IPS-18c (cell line): ENCODE measurements at regions not wholly inside any gene's neighbourhood (a gene's known extent, or its start where the extent isn't known, plus 50 kb on each side); places are given as distances from the start of the nearest gene placed in this dataset.

ENCODE experiments used
- H3K4me3 ChIP-seq: 2 replicates; pipeline ENCODE4 v1.7.0; 2013; ENCODE audit warnings: low read depth, mild to moderate bottlenecking, low read length, moderate library complexity; ENCODE audit not compliant: insufficient read depth
- H3K9me3 ChIP-seq: one replicate; pipeline ENCODE4 v1.6.1; 2013; ENCODE audit warnings: mild to moderate bottlenecking, low read length, moderate library complexity; ENCODE audit not compliant: control insufficient read depth, insufficient read depth

DNA sequence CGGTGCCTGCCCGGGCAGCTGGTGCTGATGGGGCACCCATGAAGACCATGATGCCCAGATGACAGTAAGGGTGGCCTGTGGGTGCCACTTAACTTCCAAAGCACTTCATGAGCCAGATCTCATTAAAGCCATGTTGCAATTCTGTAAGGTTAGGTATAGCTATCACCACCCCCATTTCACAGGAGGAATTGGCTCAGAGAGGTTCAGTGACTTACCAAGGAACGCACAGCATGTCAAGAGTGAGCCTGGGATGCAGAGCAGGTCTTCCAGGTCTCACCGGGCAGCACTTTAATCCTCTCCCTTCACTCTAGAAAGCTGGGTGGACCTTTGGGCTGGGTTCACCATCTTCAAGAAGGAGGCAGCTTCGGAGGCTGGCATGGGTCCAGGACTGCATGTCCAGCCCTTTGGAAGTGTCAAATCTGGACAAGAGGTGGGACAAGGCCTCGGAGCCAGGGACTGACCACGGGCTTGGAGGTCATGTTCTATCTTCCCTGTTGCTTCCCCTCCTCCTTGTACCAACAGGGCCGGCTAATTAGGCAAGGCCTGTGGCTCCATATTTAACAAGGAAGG, 189.8 kb downstream of the URI1 start:
- Histone ChIP-seq H3K9me3 (peaks cover 2% of the 10 kb centered on the region), H3K4me3 (no peak overlapping the region)

GRCh38 chr19:30132343-30133075, 190.5 kb downstream of the URI1 start:
- H3K4me3 ChIP-seq = no peak overlapping the region
- peaks cover 2% of the 10 kb centered on the region for H3K9me3 ChIP-seq

GRCh38 chr19:30133803-30134202, 191.8 kb downstream of the URI1 start:
- Histone ChIP-seq H3K4me3 (no peak overlapping the region), H3K9me3 (peaks cover 2% of the 10 kb centered on the region)

DNA sequence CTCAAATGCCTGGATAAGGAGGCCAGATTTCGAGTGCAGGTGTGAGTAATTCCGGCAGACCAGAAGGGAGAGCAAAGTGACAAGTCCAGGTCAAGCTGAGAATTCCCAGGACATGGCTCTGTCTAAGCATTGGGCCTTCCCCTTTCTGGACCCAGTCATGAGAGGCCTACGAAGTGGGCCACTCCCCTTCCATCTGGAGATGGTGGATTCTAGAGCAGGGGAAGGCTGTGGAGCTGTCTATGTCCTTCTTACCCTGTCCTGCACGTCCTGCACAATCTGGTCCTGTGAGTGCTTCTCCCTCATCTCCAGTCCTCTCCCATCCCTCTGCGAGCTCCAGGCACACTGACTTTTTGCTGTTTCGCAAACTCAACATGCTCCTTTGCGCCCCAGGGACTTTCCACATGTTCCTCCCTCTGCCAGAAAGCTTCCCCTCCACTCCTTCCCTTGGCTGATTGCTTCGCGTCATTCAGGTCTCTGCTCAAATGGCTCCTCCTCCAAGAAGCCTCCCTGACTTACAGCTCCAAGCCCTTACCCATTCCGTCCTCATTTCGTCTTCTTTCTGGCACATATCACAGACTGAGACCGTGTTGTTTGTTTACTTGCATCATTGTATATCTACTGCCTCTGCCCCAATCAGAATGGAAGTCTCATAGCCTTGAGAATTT, 193.2 kb downstream of the URI1 start:
- no peak overlapping the region for H3K4me3 ChIP-seq
- peaks cover 2% of the 10 kb centered on the region for H3K9me3 ChIP-seq

DNA sequence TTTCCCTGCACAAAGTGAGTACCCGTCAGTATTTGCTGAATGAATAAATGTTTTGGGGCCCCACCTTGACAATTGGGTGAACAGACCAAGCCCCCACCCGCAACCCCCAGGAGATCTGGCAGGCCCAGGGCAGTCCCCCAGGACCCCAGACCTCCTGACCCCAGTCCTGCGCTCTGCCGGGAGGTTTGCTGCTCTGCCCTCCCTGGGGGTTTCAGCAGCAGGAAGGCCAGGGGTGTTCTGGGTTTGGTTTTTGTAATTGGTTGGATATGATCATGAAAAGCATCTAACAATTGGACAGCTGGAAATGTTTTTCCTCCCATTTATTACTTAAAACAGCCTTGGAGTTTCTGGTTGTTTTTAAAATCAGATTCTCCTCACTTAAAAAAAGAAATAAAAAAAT, 193.8 kb downstream of the URI1 start:
- Histone ChIP-seq H3K4me3 (no peak overlapping the region), H3K9me3 (peaks cover 2% of the 10 kb centered on the region)

GRCh38 chr19:30136611-30137195, 194.7 kb downstream of the URI1 start:
- Histone ChIP-seq H3K4me3 (no peak overlapping the region), H3K9me3 (peaks cover 2% of the 10 kb centered on the region)

GRCh38 chr19:30137747-30138146, 195.7 kb downstream of the URI1 start:
- Histone ChIP-seq H3K9me3 (peaks cover 2% of the 10 kb centered on the region), H3K4me3 (no peak overlapping the region)

DNA sequence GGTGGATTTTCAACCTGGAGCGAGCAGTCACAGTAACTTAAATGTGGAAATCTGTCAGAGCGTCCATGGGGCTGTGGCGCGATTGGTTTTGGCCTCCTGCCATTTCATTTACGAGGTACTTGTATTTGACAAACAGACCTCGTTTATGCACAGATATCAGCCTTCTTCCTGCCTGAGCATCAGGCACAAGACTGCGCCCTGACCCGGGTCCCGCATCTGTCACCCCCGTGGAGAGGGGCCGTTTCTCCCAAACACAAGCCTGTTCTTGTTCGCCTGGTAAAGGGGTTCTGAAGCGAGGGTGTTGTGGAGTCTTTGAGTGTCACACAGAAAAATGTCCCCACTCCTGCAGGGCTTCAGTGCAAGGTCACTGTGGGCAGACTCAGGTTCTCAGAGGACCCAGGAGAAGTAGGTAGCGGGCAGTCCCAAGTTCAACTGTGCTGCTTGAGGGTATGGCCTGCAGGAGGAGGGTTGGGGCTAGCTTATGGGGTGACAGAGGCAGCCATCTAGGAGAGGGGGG, 202.3 kb downstream of the URI1 start:
- H3K4me3 ChIP-seq = no peak overlapping the region
- H3K9me3 ChIP-seq = no peaks in the 10 kb centered on the region

GRCh38 chr19:30144802-30145201, 202.8 kb downstream of the URI1 start:
- H3K9me3 ChIP-seq = no peaks in the 10 kb centered on the region
- no peak overlapping the region for H3K4me3 ChIP-seq

GRCh38 chr19:30145467-30145866, 203.4 kb downstream of the URI1 start:
- no peaks in the 10 kb centered on the region for H3K9me3 ChIP-seq
- no peak overlapping the region for H3K4me3 ChIP-seq

DNA sequence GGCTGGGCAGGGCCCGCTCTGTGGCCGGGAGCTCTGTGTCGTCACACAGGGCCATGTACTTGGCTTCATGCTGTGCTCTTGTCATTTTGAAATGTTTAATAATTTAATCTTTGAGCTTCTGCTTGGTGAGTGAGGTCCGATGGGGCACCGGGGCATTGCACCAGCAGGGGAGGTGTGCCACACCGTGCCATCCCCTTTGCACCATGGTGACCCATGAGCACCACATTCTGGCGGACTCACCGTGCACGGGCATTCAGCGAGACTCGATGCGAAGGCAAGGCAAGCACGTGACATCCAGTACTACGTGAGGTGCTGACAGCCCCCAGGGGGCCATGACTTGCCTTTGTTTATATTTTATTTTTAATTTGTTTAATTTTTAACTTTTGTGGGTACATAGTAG, 204.3 kb downstream of the URI1 start:
- H3K9me3 ChIP-seq = no peaks in the 10 kb centered on the region
- H3K4me3 ChIP-seq = no peak overlapping the region

- Histone ChIP-seq H3K9me3 (no peaks in the 10 kb centered on the region), H3K4me3 (no peak overlapping the region)
These were observed 206.2 kb downstream of the URI1 start for GRCh38 chr19:30148039-30148790.

- Histone ChIP-seq H3K9me3 (no peaks in the 10 kb centered on the region), H3K4me3 (no peak overlapping the region)
These were observed 206.8 kb downstream of the URI1 start for GRCh38 chr19:30148803-30149202.

GRCh38 chr19:30149300-30149699, 207.3 kb downstream of the URI1 start:
- H3K4me3 ChIP-seq = no peak overlapping the region
- H3K9me3 ChIP-seq = no peaks in the 10 kb centered on the region

GRCh38 chr19:30150626-30151025, 208.6 kb downstream of the URI1 start:
- H3K4me3 ChIP-seq = no peak overlapping the region

GRCh38 chr19:30151081-30151480, 209.0 kb downstream of the URI1 start:
- Histone ChIP-seq H3K9me3 (no peaks in the 10 kb centered on the region), H3K4me3 (no peak overlapping the region)

More at GRCh38 chr19:30150626-30151025, 208.6 kb downstream of the URI1 start:
- H3K9me3 ChIP-seq = no peaks in the 10 kb centered on the region
